HG02642 (cell line): ENCODE measurements at regions not wholly inside any gene's neighbourhood (a gene's known extent, or its start where the extent isn't known, plus 50 kb on each side); places are given as distances from the start of the nearest gene placed in this dataset.

Source experiments
- ATAC-seq: cut with Tn5 transposase; IDR thresholded peaks from one replicate; pipeline ENCODE4 v1.9.1; 2021; ENCODE audit warnings: mild to moderate bottlenecking; ENCODE audit not compliant: unreplicated experiment, poor library complexity

DNA sequence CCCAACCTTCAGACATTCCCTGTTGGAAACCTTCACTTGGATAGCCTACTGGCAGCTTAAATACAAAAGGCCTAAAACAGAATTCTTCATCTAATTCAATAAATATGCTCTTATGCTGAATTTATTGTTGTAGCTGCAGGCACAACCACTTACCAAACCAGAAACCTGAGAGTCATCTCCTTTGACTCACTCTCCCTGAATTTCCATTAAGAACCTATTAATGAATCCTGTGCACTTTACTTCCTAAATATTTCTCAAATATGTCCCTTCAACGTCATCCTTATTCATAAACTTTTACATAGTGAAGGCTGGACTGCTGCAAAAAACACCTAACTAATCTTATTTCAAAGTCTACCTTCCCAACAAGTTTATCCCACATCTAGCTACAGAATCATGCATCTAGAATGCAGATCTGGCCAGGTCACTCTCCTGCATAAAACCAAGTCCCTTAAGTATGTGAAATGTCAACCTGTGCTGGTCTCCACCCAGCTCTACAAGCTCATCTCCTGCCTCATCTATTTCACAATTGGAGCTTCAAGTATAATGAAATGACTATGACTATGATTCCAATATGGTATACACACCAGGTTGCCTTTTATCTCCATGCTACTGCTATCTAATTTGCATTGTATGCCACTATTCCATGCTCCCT, 354.2 kb downstream of the ZEB2 start:
- no peak for ATAC-seq

GRCh38 chr2:144163592-144163991, 356.3 kb downstream of the ZEB2 start:
- no peak for ATAC-seq

DNA sequence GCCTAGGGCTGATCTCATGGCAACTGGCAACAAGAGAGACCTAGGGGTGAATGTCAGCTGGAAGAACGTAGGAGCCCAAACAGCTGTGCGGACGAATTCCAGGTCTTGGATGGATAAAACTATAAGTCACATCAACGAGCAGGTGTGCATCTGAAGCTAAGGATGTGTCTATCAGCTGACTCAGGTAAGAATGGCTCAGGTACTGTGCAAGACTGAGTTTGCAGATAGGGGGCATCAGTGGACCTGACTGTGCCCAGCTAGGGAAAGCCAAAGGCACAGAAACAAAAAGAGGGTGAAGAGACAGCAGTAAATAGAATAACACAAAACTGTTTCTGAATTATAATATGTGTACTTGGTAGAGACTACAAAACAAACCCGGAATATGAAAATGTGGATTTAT, 357.3 kb downstream of the ZEB2 start:
- peak; percentile 80 for ATAC-seq

GRCh38 chr2:144161061-144161460, 358.9 kb downstream of the ZEB2 start:
- ATAC-seq, result no peak

DNA sequence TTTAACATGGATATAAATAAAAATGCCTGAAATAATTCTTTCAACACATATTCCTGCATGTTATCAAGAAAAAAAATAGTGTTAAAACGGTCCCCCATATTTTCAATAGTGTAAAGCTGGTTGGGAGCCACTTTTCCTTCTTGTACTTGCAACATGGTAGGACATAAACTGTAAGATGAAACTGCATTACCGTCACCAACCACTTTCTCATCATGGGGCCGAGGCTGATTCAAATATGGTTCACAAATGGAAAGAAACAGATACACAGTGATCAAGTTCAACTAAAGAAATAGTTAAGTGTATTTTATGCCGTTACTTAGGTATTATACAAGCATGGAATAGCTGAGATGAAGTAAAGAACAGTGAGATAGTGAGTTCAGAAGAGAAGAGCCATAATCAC, 360.7 kb downstream of the ZEB2 start:
- ATAC-seq, result no peak

GRCh38 chr2:144158096-144158495, 361.8 kb downstream of the ZEB2 start:
- ATAC-seq, result no peak

- no peak for ATAC-seq
Observed at GRCh38 chr2:144156736-144157640, 362.9 kb downstream of the ZEB2 start.

DNA sequence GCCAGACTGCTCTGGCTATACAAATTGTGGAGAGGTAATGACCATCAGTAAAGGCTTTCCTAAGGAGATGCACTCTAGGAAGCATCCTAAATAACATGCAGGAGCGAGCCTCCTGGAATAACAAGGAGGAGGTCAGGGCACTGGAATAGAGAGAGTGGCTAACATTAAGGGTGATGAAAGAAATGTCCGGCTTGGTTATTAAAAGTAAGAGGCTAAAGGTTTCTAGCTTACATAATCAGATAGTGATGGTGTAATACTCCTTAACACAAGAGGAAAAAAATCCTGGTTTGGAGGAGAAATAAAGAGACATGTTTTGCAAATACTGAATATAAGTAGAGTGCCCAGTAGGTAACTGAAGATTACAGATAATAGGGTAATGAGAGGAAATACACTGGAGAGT, 365.7 kb downstream of the ZEB2 start:
- ATAC-seq, result no peak

GRCh38 chr2:144152817-144153271, 367.1 kb downstream of the ZEB2 start:
- ATAC-seq, result no peak

DNA sequence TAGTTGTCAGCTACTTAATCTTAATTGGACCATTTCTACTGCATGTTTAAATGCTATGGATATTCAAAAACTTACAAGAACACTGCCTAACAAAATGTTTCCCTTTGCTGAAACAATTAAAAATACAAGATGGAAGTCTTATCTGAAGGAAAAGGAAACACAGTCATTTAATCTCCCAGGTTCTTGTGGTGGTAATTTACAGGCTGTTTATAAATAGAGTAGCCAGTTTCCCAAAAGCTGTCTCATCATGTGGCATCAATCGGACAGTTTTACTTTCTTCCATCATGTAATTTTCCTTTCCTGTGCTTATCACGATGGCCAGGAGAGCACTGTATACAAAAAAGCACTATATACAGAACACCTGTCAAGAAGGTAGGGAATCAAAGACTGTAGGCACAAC, 368.1 kb downstream of the ZEB2 start:
- ATAC-seq, result no peak

GRCh38 chr2:144151405-144151804, 368.5 kb downstream of the ZEB2 start:
- ATAC-seq, result no peak

DNA sequence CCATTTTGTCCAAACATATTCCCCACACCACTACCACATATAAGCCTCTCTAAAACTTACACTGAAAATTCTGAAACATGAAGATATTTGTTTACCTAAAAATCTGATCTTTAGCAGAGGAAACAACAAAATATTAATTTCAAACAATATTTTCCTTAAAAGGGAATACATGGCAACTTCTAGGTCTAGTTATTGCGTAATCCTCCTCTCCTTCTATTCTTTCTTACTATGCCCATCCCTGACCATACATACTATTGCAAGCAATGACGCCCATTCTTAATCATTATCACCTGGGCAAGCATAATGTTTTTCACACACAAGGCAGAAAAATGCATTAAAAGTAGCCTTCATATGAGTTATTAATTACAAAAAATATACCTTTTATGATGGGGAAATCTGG, 372.6 kb downstream of the ZEB2 start:
- ATAC-seq, result no peak

GRCh38 chr2:144146876-144147275, 373.0 kb downstream of the ZEB2 start:
- ATAC-seq, result no peak

DNA sequence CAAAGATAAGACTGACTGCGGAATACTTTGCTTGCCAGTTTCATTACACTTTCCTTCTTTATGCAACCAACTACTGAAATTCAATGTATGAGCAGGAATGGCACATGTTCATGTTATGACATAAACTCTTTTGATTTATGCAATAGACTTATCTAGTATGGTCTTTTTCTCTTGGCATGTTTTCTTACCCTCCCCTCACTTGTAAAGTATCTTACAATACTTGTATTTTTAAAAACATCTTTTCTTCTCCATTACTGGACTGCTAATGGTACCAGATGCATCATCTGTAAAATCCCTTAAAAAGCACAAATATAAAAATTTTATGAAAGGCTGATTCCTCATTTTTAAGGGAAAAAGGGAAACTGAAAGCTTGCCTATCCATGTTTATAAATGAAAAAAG, 373.8 kb downstream of the ZEB2 start:
- ATAC-seq, result no peak

DNA sequence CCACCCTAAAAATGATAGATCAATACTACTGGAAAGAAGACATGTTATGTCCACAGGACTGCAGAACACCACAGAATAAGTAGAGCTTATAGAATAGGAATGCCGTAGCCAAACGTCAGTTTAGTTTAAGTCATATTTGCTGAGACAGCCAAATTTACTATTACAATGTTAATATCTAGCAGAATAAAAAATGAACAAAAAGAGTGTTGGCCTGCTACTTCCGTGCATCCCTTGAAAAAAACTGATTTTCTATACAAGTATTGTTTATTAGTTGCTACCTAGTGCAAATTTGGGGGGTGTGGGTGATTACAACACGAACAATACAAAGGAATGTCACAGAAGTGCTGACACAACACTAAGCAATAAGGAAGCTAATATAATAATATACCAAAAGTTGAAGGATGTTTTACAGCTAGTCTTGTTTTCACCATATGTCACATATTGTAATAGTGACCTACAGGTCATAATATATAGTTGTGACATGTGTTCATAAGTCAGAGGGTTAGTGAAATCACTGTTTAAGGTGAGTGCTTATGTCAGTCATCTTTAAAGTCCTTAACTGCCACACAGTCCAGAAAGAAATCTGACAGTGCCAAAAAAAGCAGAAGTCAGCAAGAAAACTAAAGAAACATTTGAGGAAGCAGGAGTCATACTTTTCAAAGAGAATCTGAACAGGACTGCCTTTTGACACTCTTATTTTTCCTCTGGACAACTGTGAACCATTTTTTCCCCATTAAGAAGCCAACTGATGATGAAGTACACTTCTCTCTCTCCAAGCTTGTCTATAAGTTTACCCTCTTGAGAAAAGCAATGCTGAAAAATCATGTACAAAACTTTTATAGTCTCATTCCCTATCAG, 376.4 kb downstream of the ZEB2 start:
- ATAC-seq, result no peak

DNA sequence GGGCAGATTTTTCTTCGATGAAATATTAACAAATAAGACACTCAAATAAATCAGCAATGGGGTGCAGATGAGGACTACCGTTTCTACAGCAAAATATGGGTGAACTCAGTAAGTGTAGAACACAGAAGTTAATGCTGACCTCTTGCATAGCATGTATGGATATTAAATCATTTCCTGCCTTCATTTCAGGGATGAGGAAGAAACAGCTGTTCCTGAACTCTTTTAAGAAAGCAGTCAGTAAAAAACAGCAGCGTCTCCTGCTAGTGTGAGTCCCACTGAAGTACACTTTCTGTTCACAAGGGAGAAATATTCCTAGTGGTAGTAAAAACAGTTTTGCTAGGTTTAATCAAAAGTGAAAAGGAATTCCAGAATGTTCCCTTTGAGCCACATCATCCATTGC, 379.0 kb downstream of the ZEB2 start:
- ATAC-seq, result no peak

DNA sequence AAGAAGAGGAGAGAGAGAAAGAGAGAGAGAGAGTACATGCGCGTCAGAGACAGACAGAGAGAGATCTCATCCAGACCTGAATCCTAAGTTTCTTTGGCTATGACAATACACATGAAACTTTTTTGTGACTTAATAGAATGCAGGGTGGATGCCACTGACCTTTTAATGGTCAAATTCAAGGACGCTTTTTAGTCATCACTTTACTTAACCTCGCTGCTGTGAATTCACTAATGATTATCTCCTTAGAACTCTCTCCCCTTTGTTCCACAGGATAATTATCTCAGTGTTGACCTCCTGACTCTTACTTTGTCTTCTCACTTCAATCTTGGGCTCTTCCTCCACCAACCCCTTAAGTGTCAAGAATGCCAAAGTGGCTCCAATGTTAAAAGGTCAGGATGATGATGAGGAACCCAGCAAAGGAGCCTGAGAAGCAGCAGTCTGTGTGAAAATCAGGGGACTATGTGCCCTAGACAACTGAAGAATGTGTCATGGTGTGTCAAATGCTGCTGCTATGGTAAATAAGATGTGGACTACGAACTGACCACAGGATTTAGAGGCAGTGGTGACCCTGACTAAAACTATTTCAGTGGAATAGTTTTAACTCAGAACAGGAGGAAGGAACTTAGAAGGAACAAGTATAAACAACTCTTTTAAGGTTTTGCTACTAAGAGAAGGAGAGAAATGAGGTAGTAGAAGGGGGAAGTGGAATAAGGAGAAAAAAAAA, 382.1 kb downstream of the ZEB2 start:
- no peak for ATAC-seq

- no peak for ATAC-seq
Observed at GRCh38 chr2:144137272-144137671, 382.6 kb downstream of the ZEB2 start.

GRCh38 chr2:144136297-144137010, 383.5 kb downstream of the ZEB2 start:
- ATAC-seq, result no peak
